ENCODE measurements at regions not wholly inside any gene's neighbourhood (a gene's known extent, or its start where the extent isn't known, plus 50 kb on each side); places are given as distances from the start of the nearest gene placed in this dataset.

DNA sequence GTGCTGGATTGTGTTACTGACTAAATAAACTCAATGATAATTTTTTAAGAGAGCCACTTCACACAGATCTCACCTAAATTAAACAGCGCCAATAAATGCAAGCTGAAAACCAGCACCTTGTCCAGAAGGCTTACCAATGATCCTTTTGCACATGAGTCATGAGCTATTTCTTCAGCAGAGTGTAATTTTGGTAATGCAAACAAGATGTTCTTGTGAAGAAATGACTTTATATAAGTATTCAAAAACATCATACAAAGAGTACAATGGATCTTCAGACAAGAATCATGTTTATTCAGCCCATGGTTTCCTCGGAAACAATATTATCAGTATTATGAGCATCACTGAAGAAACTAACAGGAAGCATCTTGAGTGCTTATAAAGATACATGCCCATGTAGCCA lies 263.8 kb upstream of the UBE2E2 start:
- Mint-ChIP-seq H3K27me3 (ENCODE audit: low read depth) (no peaks in the 10 kb centered on the region), H3K27ac (no peak overlapping the region), H3K4me1 (ENCODE audit: low read depth) (no peaks in the 10 kb centered on the region), H3K9me3 (no peaks in the 10 kb centered on the region), H3K4me3 (no peak overlapping the region), H3K36me3 (ENCODE audit: low read depth) (no peaks in the 10 kb centered on the region)

DNA sequence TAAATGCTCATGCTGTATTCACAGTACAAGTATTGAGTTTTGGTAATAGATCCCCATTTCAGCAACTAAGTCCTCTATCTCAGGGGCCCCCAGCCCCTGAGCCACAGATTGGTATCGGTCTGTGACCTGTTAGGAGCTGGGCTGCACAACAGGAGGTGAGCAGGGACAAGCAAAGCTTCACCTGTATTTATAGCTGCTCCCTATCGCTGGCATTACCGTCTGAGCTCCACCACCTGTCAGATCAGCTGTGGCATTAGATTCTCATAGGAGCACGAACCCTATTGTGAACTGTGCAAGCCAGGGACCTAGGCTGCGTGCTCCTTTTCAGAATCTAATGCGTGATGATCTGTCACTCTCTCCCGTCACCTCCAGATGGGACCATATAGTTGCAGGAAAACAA lies 262.8 kb upstream of the UBE2E2 start:
- H3K9me3 Mint-ChIP-seq = no peaks in the 10 kb centered on the region
- no peak overlapping the region for H3K27ac Mint-ChIP-seq
- H3K4me1 Mint-ChIP-seq (ENCODE audit: low read depth) = no peaks in the 10 kb centered on the region
- no peaks in the 10 kb centered on the region for H3K27me3 Mint-ChIP-seq (ENCODE audit: low read depth)
- H3K4me3 Mint-ChIP-seq = no peak overlapping the region
- no peaks in the 10 kb centered on the region for H3K36me3 Mint-ChIP-seq (ENCODE audit: low read depth)

DNA sequence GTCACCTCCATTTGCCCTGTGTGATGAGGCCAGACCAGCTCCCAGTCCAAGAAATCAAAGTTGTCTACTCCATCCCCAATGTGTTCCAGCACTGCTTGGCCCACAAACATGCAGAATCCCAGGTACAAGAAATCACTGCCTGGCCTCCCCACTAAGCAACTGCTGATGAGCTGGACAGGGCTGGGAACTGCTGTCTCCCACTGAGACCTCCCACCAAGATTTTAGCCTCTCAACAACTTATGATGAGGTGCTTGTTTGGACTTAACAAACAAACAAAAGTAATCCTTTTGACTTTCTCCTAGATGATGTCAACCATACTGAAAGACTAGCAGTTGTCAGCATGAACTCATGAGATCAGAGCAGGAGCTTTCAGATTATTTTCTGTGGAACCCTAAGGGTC lies 260.1 kb upstream of the UBE2E2 start:
- no peaks in the 10 kb centered on the region for H3K36me3 Mint-ChIP-seq (ENCODE audit: low read depth)
- no peak overlapping the region for H3K4me3 Mint-ChIP-seq
- no peaks in the 10 kb centered on the region for H3K9me3 Mint-ChIP-seq
- no peaks in the 10 kb centered on the region for H3K4me1 Mint-ChIP-seq (ENCODE audit: low read depth)
- H3K27me3 Mint-ChIP-seq (ENCODE audit: low read depth) = no peaks in the 10 kb centered on the region
- no peak overlapping the region for H3K27ac Mint-ChIP-seq

DNA sequence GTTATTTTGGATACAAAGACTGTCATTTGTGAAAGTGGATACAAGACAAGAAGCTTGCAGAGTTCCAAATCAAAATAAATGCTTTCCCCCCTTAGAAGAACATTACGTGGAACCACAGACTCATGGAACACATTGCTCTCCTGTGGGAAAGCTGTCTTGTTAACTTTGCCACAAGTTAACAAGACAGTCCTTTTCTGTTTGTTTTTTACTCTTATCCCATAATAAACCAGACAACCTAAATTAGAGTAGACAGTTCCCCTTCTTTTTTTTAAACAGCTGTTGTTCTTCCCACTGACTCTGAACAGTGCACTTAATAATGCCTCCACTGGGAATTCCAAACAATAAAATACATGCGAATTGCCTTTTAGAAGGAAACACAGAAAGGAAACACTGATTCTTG lies 255.3 kb upstream of the UBE2E2 start:
- Mint-ChIP-seq H3K4me1 (ENCODE audit: low read depth) (no peaks in the 10 kb centered on the region), H3K4me3 (no peak overlapping the region), H3K36me3 (ENCODE audit: low read depth) (no peaks in the 10 kb centered on the region), H3K27me3 (ENCODE audit: low read depth) (no peaks in the 10 kb centered on the region), H3K9me3 (no peaks in the 10 kb centered on the region), H3K27ac (no peak overlapping the region)

DNA sequence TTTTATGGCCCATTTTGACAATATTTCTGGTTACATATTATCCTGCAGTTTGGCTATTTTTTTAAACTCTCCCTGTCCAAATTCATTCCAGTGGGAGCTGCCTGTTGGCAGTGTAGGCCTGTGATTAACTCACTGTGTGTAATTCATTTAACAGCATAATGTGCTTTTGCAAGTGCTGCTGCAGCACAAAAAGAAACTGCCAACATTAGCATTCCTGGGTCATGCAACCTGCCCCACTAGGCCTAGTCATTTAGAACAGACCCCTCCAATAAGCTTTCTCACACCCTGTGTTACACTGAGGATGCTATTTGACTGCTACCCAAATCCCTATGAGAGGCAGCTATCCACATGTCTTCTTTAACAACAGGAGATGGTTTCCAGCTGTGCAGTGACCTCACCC lies 251.2 kb upstream of the UBE2E2 start:
- H3K27ac Mint-ChIP-seq = no peak overlapping the region
- H3K4me3 Mint-ChIP-seq = no peak overlapping the region
- H3K36me3 Mint-ChIP-seq (ENCODE audit: low read depth) = no peaks in the 10 kb centered on the region
- no peaks in the 10 kb centered on the region for H3K9me3 Mint-ChIP-seq
- H3K27me3 Mint-ChIP-seq (ENCODE audit: low read depth) = no peaks in the 10 kb centered on the region
- H3K4me1 Mint-ChIP-seq (ENCODE audit: low read depth) = no peaks in the 10 kb centered on the region

DNA sequence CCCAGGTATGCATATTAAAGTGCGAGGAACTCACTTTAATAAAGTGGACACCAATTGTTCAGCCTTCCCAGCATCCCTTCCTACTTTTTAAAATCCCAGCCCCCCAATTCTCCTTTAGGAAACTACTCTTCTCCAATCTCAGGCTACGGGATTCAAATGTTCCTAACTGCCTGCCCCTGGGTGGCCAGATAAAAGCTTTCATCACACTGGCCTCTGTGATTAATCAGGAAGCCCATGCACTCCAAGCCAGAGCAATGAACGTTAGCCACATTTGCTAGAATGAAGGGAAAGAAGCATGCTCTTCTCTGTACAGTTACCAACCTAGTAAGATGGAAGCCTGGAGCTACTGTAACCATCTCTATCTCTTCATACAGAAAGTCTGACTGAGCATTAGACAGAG lies 250.3 kb upstream of the UBE2E2 start:
- H3K36me3 Mint-ChIP-seq (ENCODE audit: low read depth) = no peaks in the 10 kb centered on the region
- no peaks in the 10 kb centered on the region for H3K27me3 Mint-ChIP-seq (ENCODE audit: low read depth)

DNA sequence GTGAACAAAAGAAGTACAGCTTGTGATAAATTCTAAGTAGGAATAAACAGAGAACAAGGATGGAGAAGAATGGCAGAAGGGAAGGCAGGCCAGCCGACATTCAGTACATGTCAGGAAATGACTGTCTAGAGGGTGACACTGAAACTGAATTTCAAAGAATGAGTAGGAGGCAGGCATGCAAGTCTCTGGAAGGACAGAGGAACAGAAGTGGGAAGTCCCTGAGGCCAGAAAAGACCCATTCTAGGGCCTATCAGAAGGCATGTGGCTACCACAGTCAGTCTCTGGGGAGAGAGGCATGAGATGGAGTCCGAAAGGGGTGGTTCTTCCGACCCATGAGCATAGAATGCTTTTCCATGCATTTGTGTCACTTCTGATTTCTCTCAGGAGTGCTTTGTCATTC lies 243.5 kb upstream of the UBE2E2 start:
- Mint-ChIP-seq H3K36me3 (ENCODE audit: low read depth) (no peaks in the 10 kb centered on the region), H3K9me3 (no peaks in the 10 kb centered on the region), H3K27ac (no peak overlapping the region), H3K4me3 (no peak overlapping the region), H3K27me3 (ENCODE audit: low read depth) (no peaks in the 10 kb centered on the region), H3K4me1 (ENCODE audit: low read depth) (no peaks in the 10 kb centered on the region)

More for the DNA sequence above, 250.3 kb upstream of the UBE2E2 start:
- H3K27ac Mint-ChIP-seq = no peak overlapping the region
- H3K4me1 Mint-ChIP-seq (ENCODE audit: low read depth) = no peaks in the 10 kb centered on the region
- H3K9me3 Mint-ChIP-seq = no peaks in the 10 kb centered on the region
- no peak overlapping the region for H3K4me3 Mint-ChIP-seq

DNA sequence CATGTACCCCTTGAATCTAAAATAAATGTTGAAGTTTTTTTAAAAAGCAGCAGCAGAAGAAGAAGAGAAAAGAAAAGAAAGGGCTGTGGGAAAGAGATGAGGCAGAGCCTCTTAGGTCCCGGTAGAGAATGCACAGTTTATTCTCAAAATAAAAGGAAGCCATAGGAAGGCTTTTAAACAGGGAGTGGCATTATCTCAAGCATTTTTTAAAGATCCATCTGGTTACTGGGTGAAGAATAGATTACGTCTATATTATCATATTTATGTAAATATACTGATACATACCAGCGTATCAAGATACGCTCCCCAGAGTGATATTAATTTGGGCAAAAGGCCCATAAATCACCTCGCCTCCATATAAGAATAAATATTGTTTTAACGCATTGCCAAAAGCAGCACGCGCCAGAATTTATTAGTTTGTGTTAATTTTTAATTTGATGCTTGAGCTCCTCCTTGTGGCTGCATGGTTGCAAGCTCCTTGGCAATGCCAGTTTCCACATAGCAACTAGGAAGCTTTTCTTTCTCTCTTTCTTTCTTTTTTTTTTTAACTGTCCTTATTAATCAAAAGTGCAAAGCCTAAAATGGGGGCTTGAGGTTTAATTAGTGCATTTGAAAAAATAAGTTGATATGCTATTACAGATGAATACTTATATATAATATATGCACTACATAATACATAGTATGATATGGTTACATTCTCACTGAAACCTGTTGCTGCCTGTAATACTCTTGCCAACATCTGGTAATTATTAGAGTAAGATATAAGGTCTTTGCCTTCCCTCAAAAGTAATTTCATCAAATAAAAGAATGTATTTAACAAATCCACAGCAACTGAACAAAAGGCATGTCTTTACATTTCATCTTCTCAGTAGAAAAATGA lies 242.8 kb upstream of the UBE2E2 start:
- Mint-ChIP-seq H3K4me1 (ENCODE audit: low read depth) (no peaks in the 10 kb centered on the region), H3K27me3 (ENCODE audit: low read depth) (no peaks in the 10 kb centered on the region)

DNA sequence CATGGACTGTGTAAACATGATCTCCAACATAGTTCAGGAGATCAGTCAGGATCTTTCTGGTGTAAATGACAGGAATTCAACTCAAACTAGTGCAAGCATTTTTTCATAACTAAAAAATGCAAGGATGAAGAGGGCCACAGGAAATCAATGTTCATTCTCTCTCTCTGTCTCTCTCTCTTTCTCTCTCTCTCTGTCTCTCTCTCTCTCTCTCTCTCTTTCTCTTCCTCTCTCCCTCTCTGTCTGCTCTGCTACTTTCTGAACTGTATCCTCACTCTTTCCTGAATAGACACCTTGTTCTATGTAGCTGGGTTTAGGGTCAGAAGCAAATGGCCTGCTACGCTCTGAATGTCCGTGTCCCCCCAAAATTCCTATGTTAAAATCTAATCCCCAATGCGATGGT lies 240.9 kb upstream of the UBE2E2 start:
- Mint-ChIP-seq H3K27ac (no peak overlapping the region), H3K27me3 (ENCODE audit: low read depth) (no peaks in the 10 kb centered on the region), H3K4me1 (ENCODE audit: low read depth) (no peaks in the 10 kb centered on the region), H3K36me3 (ENCODE audit: low read depth) (no peaks in the 10 kb centered on the region), H3K9me3 (no peaks in the 10 kb centered on the region), H3K4me3 (no peak overlapping the region)

More for the DNA sequence above, 242.8 kb upstream of the UBE2E2 start:
- Mint-ChIP-seq H3K27ac (no peak overlapping the region), H3K4me3 (no peak overlapping the region), H3K9me3 (no peaks in the 10 kb centered on the region), H3K36me3 (ENCODE audit: low read depth) (no peaks in the 10 kb centered on the region)

DNA sequence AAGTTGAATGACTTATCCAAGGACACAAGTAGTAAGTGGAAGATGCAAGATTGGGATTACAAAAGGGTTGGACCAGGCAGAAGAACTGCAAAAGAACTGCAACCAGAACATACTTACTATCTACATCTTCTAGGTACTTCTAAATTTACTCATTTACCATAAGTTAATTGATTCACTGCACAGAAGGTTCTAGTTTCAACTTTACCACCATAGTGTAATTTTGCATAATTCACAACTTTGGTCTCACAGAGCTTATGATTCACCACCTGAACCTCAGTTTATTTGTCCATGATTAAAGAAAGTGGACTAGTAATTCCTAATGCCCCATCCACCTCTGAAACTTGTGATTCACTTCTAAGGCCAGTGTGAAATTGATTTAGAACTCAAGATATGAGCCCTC lies 236.8 kb upstream of the UBE2E2 start:
- Mint-ChIP-seq H3K4me1 (ENCODE audit: low read depth) (no peaks in the 10 kb centered on the region), H3K27ac (no peak overlapping the region), H3K9me3 (no peaks in the 10 kb centered on the region), H3K27me3 (ENCODE audit: low read depth) (no peaks in the 10 kb centered on the region), H3K36me3 (ENCODE audit: low read depth) (no peaks in the 10 kb centered on the region), H3K4me3 (no peak overlapping the region)

DNA sequence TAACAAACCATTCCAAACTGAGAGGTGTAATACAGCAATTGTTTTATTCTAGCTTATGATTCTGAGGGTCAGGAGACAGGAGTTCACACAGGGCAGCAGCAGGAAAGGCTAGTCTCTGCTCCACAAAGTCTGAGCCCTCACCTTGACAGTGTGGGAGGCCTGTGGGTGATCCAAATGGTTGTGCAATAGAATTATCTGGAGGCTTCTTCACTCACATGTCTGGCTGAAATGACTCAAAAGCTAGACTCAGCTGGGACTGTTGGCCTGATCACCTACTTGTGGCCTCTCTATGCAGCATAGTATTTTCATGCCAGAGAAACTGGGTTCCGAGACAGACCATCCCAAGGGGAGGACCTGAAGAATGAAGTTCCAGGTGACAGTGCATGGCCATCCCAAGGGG lies 233.9 kb upstream of the UBE2E2 start:
- Mint-ChIP-seq H3K36me3 (ENCODE audit: low read depth) (no peaks in the 10 kb centered on the region), H3K27ac (no peak overlapping the region), H3K4me1 (ENCODE audit: low read depth) (no peaks in the 10 kb centered on the region), H3K27me3 (ENCODE audit: low read depth) (no peaks in the 10 kb centered on the region), H3K9me3 (no peaks in the 10 kb centered on the region), H3K4me3 (no peak overlapping the region)

DNA sequence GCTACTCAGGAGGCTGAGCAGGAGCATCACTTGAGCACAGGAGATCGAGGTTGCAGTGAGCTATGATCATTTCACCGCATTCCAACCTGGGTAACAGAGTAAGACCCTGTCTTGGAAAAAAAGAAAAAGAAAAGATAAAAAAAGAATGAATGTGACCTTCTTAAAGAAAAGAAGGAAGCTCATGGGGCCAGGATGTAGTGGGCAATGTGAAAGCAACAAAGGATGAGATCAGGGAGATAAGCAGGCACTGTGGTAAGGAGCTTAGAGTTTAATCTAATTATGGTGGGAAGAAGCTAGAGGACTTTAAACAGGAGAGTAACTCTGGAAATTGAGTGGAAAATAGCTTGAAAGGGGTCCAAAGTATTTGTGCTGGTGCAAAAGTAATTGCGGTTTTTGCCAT lies 231.6 kb upstream of the UBE2E2 start:
- H3K36me3 Mint-ChIP-seq (ENCODE audit: low read depth) = no peaks in the 10 kb centered on the region
- no peaks in the 10 kb centered on the region for H3K9me3 Mint-ChIP-seq
- no peak overlapping the region for H3K27ac Mint-ChIP-seq
- no peaks in the 10 kb centered on the region for H3K4me1 Mint-ChIP-seq (ENCODE audit: low read depth)
- no peak overlapping the region for H3K4me3 Mint-ChIP-seq
- H3K27me3 Mint-ChIP-seq (ENCODE audit: low read depth) = no peaks in the 10 kb centered on the region

DNA sequence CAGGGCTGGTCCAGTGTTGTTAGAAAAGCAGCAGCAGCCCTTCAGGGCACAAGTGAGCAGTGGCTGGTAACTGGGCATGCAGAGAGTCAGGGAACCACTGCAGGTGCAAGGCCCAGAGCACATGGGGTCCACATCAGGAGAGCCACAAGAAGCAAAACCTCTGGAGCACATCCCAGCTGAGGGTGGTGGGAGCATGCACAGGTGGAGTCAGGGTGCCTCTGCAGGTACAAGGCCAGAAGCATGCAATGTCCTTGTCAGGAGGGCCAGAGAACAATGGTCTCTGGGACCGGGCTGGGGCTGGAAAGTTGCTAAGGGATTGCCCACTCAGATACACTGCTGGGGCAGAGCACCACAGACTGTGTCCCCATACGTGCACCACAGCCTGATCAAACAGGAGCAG lies 226.1 kb upstream of the UBE2E2 start:
- no peak overlapping the region for H3K4me3 Mint-ChIP-seq
- H3K27ac Mint-ChIP-seq = no peak overlapping the region
- no peaks in the 10 kb centered on the region for H3K36me3 Mint-ChIP-seq (ENCODE audit: low read depth)
- no peaks in the 10 kb centered on the region for H3K9me3 Mint-ChIP-seq
- H3K4me1 Mint-ChIP-seq (ENCODE audit: low read depth) = no peaks in the 10 kb centered on the region
- no peaks in the 10 kb centered on the region for H3K27me3 Mint-ChIP-seq (ENCODE audit: low read depth)

DNA sequence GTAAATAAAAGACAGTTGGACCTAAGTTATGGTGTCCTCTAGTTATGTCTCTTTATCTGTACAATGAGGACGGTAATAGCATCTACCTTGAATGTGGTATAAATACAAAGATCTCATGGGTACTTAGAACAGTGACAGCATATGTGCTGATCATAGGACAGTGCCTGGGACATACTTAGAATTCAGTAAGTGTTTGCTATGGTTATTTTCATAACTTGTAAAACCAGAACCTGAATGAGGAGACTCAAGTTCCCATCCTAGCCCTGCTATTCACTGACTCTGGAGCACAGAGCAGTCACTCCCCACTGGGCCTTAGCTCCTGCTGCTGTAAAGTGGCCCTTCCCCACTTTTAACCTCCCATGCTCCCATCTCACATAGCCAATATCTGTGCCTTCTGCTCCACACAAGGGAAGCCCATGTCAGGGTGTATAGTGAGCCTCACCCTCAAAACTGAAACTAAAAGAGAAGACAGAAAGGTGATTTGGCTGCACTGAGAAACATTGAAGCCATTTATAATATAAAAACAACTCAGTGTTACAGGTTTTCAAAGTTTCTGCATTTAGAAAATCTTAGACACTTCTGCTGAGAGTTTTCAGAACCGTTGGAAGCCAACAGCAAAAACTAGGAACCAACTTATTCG lies 225.4 kb upstream of the UBE2E2 start:
- Mint-ChIP-seq H3K27ac (no peak overlapping the region), H3K4me1 (ENCODE audit: low read depth) (no peaks in the 10 kb centered on the region), H3K4me3 (no peak overlapping the region), H3K27me3 (ENCODE audit: low read depth) (no peaks in the 10 kb centered on the region), H3K9me3 (no peaks in the 10 kb centered on the region), H3K36me3 (ENCODE audit: low read depth) (no peaks in the 10 kb centered on the region)

DNA sequence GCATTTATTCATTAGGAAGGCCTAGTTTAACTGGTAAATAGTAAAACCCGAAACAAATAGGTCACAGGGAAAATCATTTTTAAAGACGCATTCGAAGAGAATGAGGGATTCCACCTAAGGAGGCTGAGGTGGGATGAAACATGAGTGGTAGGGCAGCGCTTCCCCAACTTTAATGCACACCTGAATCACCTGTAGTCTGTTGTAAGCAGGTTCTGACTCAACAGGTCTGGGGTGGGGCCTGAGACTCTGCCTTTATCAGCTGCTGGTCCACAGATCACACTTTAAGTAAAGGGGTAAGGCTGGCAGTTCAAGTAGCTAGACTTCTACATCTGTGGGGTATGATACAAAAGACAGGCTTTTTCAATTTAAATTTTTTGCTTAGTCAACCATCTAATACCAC lies 223.5 kb upstream of the UBE2E2 start:
- Mint-ChIP-seq H3K27me3 (ENCODE audit: low read depth) (no peaks in the 10 kb centered on the region), H3K4me1 (ENCODE audit: low read depth) (no peaks in the 10 kb centered on the region), H3K36me3 (ENCODE audit: low read depth) (no peaks in the 10 kb centered on the region), H3K9me3 (no peaks in the 10 kb centered on the region), H3K27ac (no peak overlapping the region), H3K4me3 (no peak overlapping the region)

Data from T-helper 1 cell treated with Interleukin-12 subunit alpha and Interleukin-12 subunit beta and Interleukin-4 antibody, amounts not matched to agents 30 μg/mL and 1 μg/mL, for 36 hours (primary cell).